GM12873 (cell line): ENCODE measurements at regions not wholly inside any gene's neighbourhood (a gene's known extent, or its start where the extent isn't known, plus 50 kb on each side); places are given as distances from the start of the nearest gene placed in this dataset.

Experiments
- TF ChIP-seq, protein P1 (sequence below): IDR thresholded peaks from 2 replicates; pipeline ENCODE4 v1.5.1; 2012; ENCODE audit warnings: low read depth, mild to moderate bottlenecking, moderate library complexity, low read length, control low read depth; ENCODE audit not compliant: insufficient read depth; ENCODE audit errors: missing control alignments

DNA sequence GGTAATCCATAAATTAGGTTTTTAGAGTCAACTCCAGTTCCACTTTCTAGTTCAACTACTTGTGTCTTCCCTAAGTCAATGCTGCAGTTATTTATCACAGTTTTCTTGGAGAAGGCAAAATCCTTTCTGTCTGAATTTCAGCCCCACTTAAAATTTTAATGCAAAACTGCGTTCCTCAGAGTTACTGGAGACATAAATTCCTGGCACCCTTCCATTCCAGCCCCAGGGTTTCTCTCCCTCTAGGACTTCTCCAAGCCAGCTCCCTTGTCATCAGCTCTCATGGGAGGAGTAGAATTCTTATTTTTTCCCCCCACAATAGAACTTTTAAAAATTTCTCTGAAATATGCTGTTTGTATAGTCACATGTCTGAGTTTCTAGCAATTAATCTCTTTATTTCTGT lies 50.6 kb upstream of the PHOX2B start:
- TF ChIP-seq, protein P1, sequence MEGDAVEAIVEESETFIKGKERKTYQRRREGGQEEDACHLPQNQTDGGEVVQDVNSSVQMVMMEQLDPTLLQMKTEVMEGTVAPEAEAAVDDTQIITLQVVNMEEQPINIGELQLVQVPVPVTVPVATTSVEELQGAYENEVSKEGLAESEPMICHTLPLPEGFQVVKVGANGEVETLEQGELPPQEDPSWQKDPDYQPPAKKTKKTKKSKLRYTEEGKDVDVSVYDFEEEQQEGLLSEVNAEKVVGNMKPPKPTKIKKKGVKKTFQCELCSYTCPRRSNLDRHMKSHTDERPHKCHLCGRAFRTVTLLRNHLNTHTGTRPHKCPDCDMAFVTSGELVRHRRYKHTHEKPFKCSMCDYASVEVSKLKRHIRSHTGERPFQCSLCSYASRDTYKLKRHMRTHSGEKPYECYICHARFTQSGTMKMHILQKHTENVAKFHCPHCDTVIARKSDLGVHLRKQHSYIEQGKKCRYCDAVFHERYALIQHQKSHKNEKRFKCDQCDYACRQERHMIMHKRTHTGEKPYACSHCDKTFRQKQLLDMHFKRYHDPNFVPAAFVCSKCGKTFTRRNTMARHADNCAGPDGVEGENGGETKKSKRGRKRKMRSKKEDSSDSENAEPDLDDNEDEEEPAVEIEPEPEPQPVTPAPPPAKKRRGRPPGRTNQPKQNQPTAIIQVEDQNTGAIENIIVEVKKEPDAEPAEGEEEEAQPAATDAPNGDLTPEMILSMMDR, result no peak
